Thymus (tissue), 11 donors: ENCODE measurements at regions not wholly inside any gene's neighbourhood (a gene's known extent, or its start where the extent isn't known, plus 50 kb on each side); places are given as distances from the start of the nearest gene placed in this dataset.
"Not testable (repeated sequence)": the region's sequence is repeated elsewhere in the genome, so short reads cannot be mapped to it uniquely, and the experiment has no call there.

Experiments
- DNase-seq, 9 donors: peaks; one replicate each; pipeline ENCODE4 v3.0.0-alpha.2; 2013; ENCODE audit warnings: low spot score in 9 of 9, low read depth in 6 of 9, missing footprints in 1 of 9
- H3K27ac ChIP-seq, 2 donors: one replicate each; pipeline ENCODE4 v1.5.1; 2013; ENCODE audit warnings: control low read depth in 1 of 2, low read depth in 1 of 2, low read length in 1 of 2, mild to moderate bottlenecking in 1 of 2, moderate library complexity in 1 of 2
- H3K27me3 ChIP-seq, 2 donors: one replicate each; pipeline ENCODE4 v1.5.1; 2013; ENCODE audit warnings: low read length in 1 of 2; ENCODE audit not compliant: control insufficient read depth in 2 of 2, insufficient read depth in 1 of 2
- H3K36me3 ChIP-seq, 2 donors: one replicate each; pipeline ENCODE4 v1.5.1; 2013; ENCODE audit warnings: low read length in 1 of 2, mild to moderate bottlenecking in 1 of 2, moderate library complexity in 1 of 2; ENCODE audit not compliant: control insufficient read depth in 2 of 2, insufficient read depth in 2 of 2
- H3K4me1 ChIP-seq, 2 donors: one replicate each; pipeline ENCODE4 v1.5.1; 2013; ENCODE audit warnings: low read length in 2 of 2; ENCODE audit not compliant: control insufficient read depth in 2 of 2, insufficient read depth in 2 of 2
- H3K4me3 ChIP-seq, 2 donors: one replicate each; pipeline ENCODE4 v1.5.1; 2013; ENCODE audit warnings: low read length in 2 of 2, control low read depth in 1 of 2, mild to moderate bottlenecking in 1 of 2
- H3K9me3 ChIP-seq, 2 donors: one replicate each; pipeline ENCODE4 v1.5.1; 2013; ENCODE audit warnings: low read length in 1 of 2, mild to moderate bottlenecking in 1 of 2; ENCODE audit not compliant: control insufficient read depth in 2 of 2, insufficient read depth in 1 of 2
- WGBS: extraction: QIAGEN DNeasy Blood & Tissue Kit; methylation state at CpG from one replicate; pipeline ENCODE4 v1.1.7; 2013; 5-methylcytosine and 5-hydroxymethylcytosine counted together
- donor health status: healthy.

- WGBS, result 74% methylated on average over 5 of the region's 5 CpGs
- H3K4me1 ChIP-seq, result no peaks in the 10 kb centered on the region
Observed at GRCh38 chr3:145209561-145209960, 951.4 kb downstream of the PLOD2 start.

GRCh38 chr3:145219355-145220235, 941.4 kb downstream of the PLOD2 start:
- H3K4me3 ChIP-seq, result no peak overlapping the region
- 94% methylated on average over 5 of the region's 5 CpGs for WGBS
- H3K27me3 ChIP-seq, result no peaks in the 10 kb centered on the region
- no peaks in the 10 kb centered on the region for H3K9me3 ChIP-seq
- H3K36me3 ChIP-seq, result no peaks in the 10 kb centered on the region
- DNase-seq, result no peak
- no peak overlapping the region for H3K27ac ChIP-seq
- no peaks in the 10 kb centered on the region for H3K4me1 ChIP-seq

More at GRCh38 chr3:145209561-145209960, 951.4 kb downstream of the PLOD2 start:
- no peak for DNase-seq
- H3K9me3 ChIP-seq, result no peaks in the 10 kb centered on the region
- H3K27ac ChIP-seq, result no peak overlapping the region
- no peaks in the 10 kb centered on the region for H3K27me3 ChIP-seq
- H3K4me3 ChIP-seq, result no peak overlapping the region
- no peaks in the 10 kb centered on the region for H3K36me3 ChIP-seq

- Histone ChIP-seq H3K27ac (no peak overlapping the region), H3K4me3 (no peak overlapping the region), H3K9me3 (no peaks in the 10 kb centered on the region), H3K4me1 (no peaks in the 10 kb centered on the region), H3K27me3 (no peaks in the 10 kb centered on the region), H3K36me3 (no peaks in the 10 kb centered on the region)
- 91% methylated on average over 1 of the region's 1 CpG for WGBS
- no peak for DNase-seq
Observed at GRCh38 chr3:145224886-145225285, 936.1 kb downstream of the PLOD2 start.

- H3K4me1 ChIP-seq, result no peaks in the 10 kb centered on the region
- no peaks in the 10 kb centered on the region for H3K36me3 ChIP-seq
- H3K9me3 ChIP-seq, result no peaks in the 10 kb centered on the region
- no peak for DNase-seq
- H3K27ac ChIP-seq, result no peak overlapping the region
- no peaks in the 10 kb centered on the region for H3K27me3 ChIP-seq
- no peak overlapping the region for H3K4me3 ChIP-seq
Observed at GRCh38 chr3:145243875-145244274, 917.1 kb downstream of the PLOD2 start.

- no peaks in the 10 kb centered on the region for H3K4me1 ChIP-seq
- no peak overlapping the region for H3K27ac ChIP-seq
- no peak for DNase-seq
- 81% methylated on average over 1 of the region's 1 CpG for WGBS
- no peaks in the 10 kb centered on the region for H3K9me3 ChIP-seq
- no peak overlapping the region for H3K4me3 ChIP-seq
- H3K27me3 ChIP-seq, result no peaks in the 10 kb centered on the region
- no peaks in the 10 kb centered on the region for H3K36me3 ChIP-seq
Observed at GRCh38 chr3:145244327-145244726, 916.7 kb downstream of the PLOD2 start.

- Histone ChIP-seq H3K27ac (no peak overlapping the region), H3K27me3 (no peaks in the 10 kb centered on the region), H3K4me3 (no peak overlapping the region), H3K36me3 (no peaks in the 10 kb centered on the region), H3K4me1 (no peaks in the 10 kb centered on the region), H3K9me3 (no peaks in the 10 kb centered on the region)
- 96% methylated on average over 1 of the region's 1 CpG for whole genome bisulfite sequencing
- DNase-seq, result no peak
Observed at GRCh38 chr3:145246291-145246690, 914.7 kb downstream of the PLOD2 start.

- DNase-seq, result no peak
- no peak overlapping the region for H3K4me3 ChIP-seq
- no peaks in the 10 kb centered on the region for H3K36me3 ChIP-seq
- no peak overlapping the region for H3K27ac ChIP-seq
- no peaks in the 10 kb centered on the region for H3K9me3 ChIP-seq
- H3K27me3 ChIP-seq, result no peaks in the 10 kb centered on the region
- no peaks in the 10 kb centered on the region for H3K4me1 ChIP-seq
Observed at GRCh38 chr3:145248928-145249327, 912.1 kb downstream of the PLOD2 start.

GRCh38 chr3:145251311-145251710, 909.7 kb downstream of the PLOD2 start:
- Histone ChIP-seq H3K27me3 (no peaks in the 10 kb centered on the region), H3K27ac (no peak overlapping the region), H3K4me3 (no peak overlapping the region), H3K9me3 (no peaks in the 10 kb centered on the region), H3K4me1 (no peaks in the 10 kb centered on the region), H3K36me3 (no peaks in the 10 kb centered on the region)
- DNase-seq, result no peak
- WGBS, result 84% methylated on average over 1 of the region's 1 CpG

- WGBS, result 95% methylated on average over 12 of the region's 12 CpGs
Observed at GRCh38 chr3:145257967-145258366, 903.0 kb downstream of the PLOD2 start.

More at GRCh38 chr3:145257967-145258366, 903.0 kb downstream of the PLOD2 start:
- H3K4me1 ChIP-seq, H3K27ac ChIP-seq, H3K36me3 ChIP-seq, DNase-seq, H3K4me3 ChIP-seq, H3K9me3 ChIP-seq, H3K27me3 ChIP-seq: not testable (repeated sequence)
